ENCODE measurements at regions not wholly inside any gene's neighbourhood (a gene's known extent, or its start where the extent isn't known, plus 50 kb on each side); places are given as distances from the start of the nearest gene placed in this dataset.
"Not testable (repeated sequence)": the region's sequence is repeated elsewhere in the genome, so short reads cannot be mapped to it uniquely, and the experiment has no call there.

GRCh38 chr4:159582685-159583084 lies 479.8 kb downstream of the RAPGEF2 start:
- H3K4me3 ChIP-seq (ENCODE audit: low read depth, low read length), result no peak overlapping the region
- no peak for DNase-seq (ENCODE audit: low read depth)
- no peak for TF ChIP-seq CTCF (IDR thresholded peaks at IDR 0.05; ENCODE audit: insufficient read depth, low read depth, low read length)

- H3K4me3 ChIP-seq (ENCODE audit: low read depth, low read length), result no peak overlapping the region
- no peak for DNase-seq (ENCODE audit: low read depth)
- TF ChIP-seq CTCF (IDR thresholded peaks at IDR 0.05; ENCODE audit: insufficient read depth, low read depth, low read length), result no peak
These were observed 490.1 kb downstream of the RAPGEF2 start for GRCh38 chr4:159592898-159593556.

- H3K4me3 ChIP-seq (ENCODE audit: low read depth, low read length), result no peak overlapping the region
- no peak for TF ChIP-seq CTCF (IDR thresholded peaks at IDR 0.05; ENCODE audit: insufficient read depth, low read depth, low read length)
- no peak for DNase-seq (ENCODE audit: low read depth)
These were observed 490.8 kb downstream of the RAPGEF2 start for GRCh38 chr4:159593681-159594080.

- no peak for TF ChIP-seq CTCF (IDR thresholded peaks at IDR 0.05; ENCODE audit: insufficient read depth, low read depth, low read length)
- H3K4me3 ChIP-seq (ENCODE audit: low read depth, low read length), result no peak overlapping the region
- no peak for DNase-seq (ENCODE audit: low read depth)
These were observed 491.7 kb downstream of the RAPGEF2 start for GRCh38 chr4:159594576-159594975.

GRCh38 chr4:159595101-159595500 lies 492.2 kb downstream of the RAPGEF2 start:
- DNase-seq (ENCODE audit: low read depth); H3K4me3 ChIP-seq (ENCODE audit: low read depth, low read length): not testable (repeated sequence)

GRCh38 chr4:159598602-159599001 lies 495.7 kb downstream of the RAPGEF2 start:
- DNase-seq (ENCODE audit: low read depth), result no peak
- no peak for TF ChIP-seq CTCF (IDR thresholded peaks at IDR 0.05; ENCODE audit: insufficient read depth, low read depth, low read length)

GRCh38 chr4:159600061-159600460 lies 497.2 kb downstream of the RAPGEF2 start:
- no peak for TF ChIP-seq CTCF (IDR thresholded peaks at IDR 0.05; ENCODE audit: insufficient read depth, low read depth, low read length)
- no peak for DNase-seq (ENCODE audit: low read depth)
- H3K4me3 ChIP-seq (ENCODE audit: low read depth, low read length), result no peak overlapping the region

More at GRCh38 chr4:159598602-159599001, 495.7 kb downstream of the RAPGEF2 start:
- H3K4me3 ChIP-seq (ENCODE audit: low read depth, low read length), result no peak overlapping the region
